ENCODE measurements at regions not wholly inside any gene's neighbourhood (a gene's known extent, or its start where the extent isn't known, plus 50 kb on each side); places are given as distances from the start of the nearest gene placed in this dataset.
A peak's percentile ranks its signal among the peaks of the same experiment; 100 is the strongest.
"Not testable (repeated sequence)": the region's sequence is repeated elsewhere in the genome, so short reads cannot be mapped to it uniquely, and the experiment has no call there.

DNA sequence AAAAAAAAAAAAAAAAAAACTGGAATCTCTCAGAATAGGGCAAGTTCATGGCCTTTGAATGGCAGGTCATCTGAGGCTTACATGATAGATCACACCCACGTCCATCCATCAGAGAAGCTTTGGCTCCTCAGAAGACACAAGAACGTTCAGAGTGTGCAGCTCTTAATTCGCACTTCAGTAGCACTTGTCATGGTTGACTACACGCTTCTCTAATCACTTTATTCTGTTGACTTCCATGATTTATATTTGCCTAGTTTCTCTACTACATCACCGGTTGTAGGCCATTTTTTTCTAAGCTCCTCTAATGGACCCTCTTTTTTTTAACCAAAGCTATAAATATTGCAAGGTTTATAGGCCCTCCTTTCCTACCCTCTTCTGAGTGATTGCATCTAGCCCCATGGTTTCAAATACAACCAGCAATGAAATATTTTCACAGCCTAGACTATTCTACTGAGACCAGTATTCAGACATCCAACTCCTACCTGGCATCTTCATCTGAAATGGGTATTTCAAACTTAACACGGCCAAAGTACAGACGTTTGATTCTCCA is 305.4 kb upstream of the CELF2 start:
- no peak for DNase-seq (ENCODE audit: low spot score)

GRCh38 chr10:10714327-10714726 is 303.3 kb upstream of the CELF2 start:
- no peak for DNase-seq (ENCODE audit: low spot score)

DNA sequence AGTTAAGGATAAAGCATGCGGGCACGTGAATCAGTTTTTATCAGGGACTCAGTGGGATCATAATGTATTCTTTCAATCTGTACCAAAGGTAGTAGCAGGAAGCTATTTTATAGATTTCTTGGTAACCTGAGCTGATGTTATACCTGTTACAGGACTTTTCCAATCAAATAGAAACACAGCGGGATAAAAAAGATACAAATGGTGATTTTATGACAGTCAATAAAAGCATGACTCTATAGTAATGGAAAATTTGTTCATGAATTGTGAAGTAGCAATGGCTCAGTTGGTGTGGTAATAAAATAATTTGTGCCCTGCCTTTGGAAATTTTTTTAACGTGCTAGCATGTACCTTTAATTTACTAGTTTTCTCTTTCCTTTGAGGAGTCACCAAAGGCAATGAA is 300.7 kb upstream of the CELF2 start:
- DNase-seq (ENCODE audit: low spot score): no peak

DNA sequence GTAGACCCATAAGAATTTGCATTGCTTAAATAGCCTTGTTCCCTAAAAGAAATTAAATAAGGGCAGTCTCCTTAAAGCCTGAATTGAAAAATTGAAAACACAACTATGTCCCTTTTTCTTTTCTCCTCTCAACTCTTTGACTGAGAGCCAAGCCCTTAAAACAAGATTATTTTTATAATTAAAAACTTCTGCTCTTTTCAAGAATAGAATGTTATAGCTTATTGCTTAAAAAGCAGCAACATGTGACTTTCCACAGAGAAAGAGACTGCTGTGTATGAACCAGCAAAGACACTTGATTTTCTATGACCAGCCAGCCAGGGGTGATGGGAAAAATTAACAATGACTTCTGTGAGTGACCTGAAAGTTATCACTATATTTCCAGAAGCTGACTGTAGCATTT is 295.2 kb upstream of the CELF2 start:
- peak; percentile 10 for DNase-seq (ENCODE audit: low spot score)

DNA sequence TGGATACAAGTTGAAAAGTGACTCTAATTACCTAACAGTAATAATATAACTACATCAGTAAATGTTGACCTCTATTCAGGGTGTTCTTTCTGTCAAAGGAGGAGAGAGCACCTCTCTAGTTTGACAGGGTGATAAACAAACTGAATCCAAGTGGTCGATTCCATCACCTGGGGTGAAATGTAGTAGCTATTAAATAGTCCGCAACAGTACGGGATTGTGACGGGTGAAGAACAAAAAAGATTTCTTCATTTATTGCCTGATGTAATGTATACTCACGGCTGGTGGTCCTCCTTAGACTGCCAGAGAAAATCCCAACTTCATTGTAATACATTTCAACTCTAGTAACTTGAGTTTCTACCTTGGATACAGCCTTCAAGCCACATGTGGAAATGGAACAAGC is 292.5 kb upstream of the CELF2 start:
- no peak for DNase-seq (ENCODE audit: low spot score)

- no peak for DNase-seq (ENCODE audit: low spot score)
Observed at GRCh38 chr10:10726101-10726500, 291.6 kb upstream of the CELF2 start.

- DNase-seq (ENCODE audit: low spot score): not testable (repeated sequence)
Observed at GRCh38 chr10:10727411-10727810, 290.3 kb upstream of the CELF2 start.

- no peak for DNase-seq (ENCODE audit: low spot score)
Observed at GRCh38 chr10:10727812-10728211, 289.9 kb upstream of the CELF2 start.

DNA sequence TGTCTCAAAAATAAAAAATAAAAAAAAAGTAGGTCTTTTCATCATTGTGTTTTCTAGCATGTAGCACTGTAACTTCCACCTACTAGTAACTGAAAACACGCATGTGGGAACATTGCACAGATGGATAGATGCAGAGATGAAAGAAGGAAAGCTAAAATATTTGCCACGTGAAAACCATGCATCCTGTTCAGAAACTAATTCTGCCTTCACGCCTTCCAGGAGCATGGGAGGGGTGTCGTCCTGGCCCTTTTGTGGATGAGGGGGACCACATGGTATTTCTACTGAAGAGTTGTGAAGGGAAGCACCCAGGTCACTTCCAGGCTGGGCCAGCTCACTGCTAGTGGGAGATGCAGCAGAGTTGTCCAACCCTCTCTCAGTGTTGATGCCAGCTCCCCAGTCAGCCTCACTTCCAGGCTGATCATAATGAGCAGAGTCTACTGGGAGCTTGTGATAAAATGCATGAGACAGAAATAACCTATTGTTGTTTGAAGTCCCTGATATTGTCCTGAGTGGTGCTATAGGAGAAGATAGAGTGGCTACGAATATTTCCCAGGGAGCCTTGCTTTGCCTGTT is 287.1 kb upstream of the CELF2 start:
- DNase-seq (ENCODE audit: low spot score): no peak

- no peak for DNase-seq (ENCODE audit: low spot score)
Observed at GRCh38 chr10:10731366-10731765, 286.3 kb upstream of the CELF2 start.

GRCh38 chr10:10734356-10735064 is 283.2 kb upstream of the CELF2 start:
- no peak for DNase-seq (ENCODE audit: low spot score)

DNA sequence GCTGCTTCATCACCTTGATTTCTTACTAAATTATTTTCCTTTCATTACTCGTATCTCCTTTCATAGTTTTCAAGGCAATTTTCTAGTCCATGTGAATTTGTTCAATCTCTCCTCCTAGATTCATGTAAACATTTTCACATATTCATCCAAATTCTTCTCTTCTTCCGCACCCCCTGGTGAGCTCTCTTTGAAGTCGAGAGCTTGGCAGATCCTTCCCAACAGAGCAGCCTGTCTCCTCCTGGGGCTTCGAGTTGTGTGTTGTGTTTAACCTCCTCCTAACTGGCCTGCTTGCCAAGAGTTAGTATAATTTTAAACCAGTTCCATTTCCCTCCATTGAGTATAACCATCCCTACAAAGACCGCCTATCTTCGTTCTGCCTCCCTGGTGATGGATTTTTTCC is 272.4 kb upstream of the CELF2 start:
- no peak for DNase-seq (ENCODE audit: low spot score)

DNA sequence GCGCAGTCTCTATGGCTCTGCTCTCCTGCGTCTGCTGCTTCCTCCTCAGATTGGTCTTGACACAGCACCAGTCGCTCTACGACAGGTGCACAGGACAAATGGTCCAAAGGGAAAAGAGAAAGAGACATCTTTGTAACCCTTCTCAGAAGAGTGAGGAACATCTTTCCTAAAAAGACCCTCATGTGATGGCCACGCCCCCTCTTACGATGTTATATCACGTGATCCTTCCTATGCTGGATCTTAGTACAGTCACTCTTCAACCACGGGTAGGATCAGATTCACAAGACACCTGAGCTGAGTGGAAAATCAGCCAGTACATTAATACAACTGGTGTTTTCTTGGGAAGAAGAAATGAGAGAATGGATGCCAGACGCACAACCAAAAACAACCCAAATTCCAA is 262.2 kb upstream of the CELF2 start:
- no peak for DNase-seq (ENCODE audit: low spot score)

DNA sequence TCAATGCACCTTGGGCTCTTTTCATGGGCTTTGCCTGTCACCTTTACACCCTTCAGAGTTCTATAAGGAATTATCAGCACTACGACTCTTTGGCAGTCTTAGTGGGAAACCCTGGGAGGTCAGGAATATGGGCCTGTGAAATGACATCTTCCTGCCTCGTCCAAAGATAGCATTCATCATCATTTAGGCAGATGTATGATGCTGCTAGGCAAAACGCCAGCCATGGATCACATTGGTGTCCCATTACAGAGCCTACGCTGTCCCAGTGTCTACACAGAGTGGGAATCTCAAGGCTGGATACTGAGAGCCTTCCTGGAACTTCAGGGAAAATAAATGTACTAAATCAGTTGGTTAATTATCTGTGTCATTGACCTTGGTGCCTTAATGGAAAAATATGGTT is 259.4 kb upstream of the CELF2 start:
- no peak for DNase-seq (ENCODE audit: low spot score)

GRCh38 chr10:10759806-10760205 is 257.9 kb upstream of the CELF2 start:
- not testable (repeated sequence) for DNase-seq (ENCODE audit: low spot score)

GRCh38 chr10:10765017-10765416 is 252.7 kb upstream of the CELF2 start:
- no peak for DNase-seq (ENCODE audit: low spot score)

DNA sequence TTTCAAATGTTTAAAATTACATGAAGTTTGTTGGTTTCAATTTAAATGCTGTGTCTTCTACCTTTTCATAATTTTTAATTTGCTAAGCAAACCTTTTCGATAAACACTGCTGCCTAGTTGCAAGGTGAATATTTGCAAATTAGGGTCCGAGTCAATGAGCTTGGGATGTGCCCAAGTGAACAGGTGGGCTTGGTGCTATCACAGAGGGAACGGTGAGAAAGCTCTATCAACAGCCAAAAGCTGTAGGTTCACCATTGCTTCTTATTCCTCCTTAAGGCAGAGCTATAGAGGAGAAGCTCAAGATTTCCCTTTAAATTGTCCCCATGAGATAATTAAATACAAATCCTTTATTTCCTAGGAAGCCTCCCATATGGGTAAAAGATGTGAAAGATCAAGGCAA is 245.3 kb upstream of the CELF2 start:
- DNase-seq (ENCODE audit: low spot score): no peak

- DNase-seq (ENCODE audit: low spot score): no peak
Observed at GRCh38 chr10:10772874-10773508, 244.7 kb upstream of the CELF2 start.

GRCh38 chr10:10774416-10774815 is 243.3 kb upstream of the CELF2 start:
- no peak for DNase-seq (ENCODE audit: low spot score)

DNA sequence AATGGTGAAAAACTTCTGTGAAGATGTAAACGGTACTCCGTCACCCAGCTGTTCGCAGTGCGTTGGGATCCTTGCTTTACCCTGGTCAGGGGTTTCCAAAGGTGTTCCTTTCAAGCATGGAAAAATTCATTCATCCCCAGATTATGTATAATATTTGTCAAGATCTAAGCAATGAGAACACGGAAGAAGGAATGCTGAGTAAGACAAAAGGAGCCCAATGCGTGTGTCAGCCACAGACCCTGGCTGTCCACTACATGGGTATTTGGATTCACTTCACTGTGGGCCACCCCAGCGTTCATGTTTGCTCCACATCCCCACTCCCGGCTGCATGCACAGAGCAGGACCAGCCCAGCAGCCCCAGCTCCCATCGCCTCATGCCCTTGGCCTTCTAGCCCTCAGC is 241.3 kb upstream of the CELF2 start:
- no peak for DNase-seq (ENCODE audit: low spot score)

DNA sequence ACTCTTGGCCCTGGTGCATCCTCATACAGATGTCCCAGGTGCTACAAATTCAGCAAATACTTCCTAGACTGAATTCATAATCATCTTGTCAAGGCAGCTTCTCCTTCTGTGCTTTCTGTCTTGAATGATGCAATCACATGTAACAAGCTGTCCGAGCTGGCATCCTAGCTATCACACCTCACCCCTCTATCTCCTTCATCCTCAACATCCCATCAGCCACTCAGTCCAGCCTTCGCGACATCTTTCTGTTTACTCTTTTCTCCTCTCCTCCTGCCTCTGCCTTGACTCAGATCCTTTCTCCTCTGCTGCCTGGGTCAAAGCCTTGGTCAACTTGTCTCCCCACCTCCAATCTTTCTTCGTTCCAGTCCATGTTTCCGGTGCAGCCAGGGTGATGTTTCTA is 240.4 kb upstream of the CELF2 start:
- DNase-seq (ENCODE audit: low spot score): no peak

DNA sequence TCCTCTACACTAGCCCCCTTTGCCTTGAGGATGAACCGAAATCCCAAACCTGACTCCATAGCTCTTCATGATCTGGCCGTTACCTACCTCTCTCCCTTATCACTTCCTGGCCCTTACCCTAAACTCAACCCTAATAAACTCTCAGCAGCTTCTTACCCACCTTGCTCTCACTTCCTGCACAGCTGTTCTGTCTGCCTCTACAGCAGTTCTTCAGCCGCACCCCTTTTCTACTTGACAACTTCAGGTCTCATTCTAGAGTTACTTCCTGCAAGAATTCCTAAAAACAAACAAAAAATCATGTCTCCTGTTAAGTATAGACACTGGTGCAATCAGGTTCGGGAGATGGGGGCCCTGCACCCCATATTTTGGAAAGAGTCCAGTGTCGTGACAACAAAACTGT is 239.9 kb upstream of the CELF2 start:
- DNase-seq (ENCODE audit: low spot score): no peak

GRCh38 chr10:10778959-10779358 is 238.7 kb upstream of the CELF2 start:
- DNase-seq (ENCODE audit: low spot score): no peak

All from AG20443 (cell line).